Small intestine (tissue), 7 donors: ENCODE measurements at regions not wholly inside any gene's neighbourhood (a gene's known extent, or its start where the extent isn't known, plus 50 kb on each side); places are given as distances from the start of the nearest gene placed in this dataset.

Source experiments
- DNase-seq, 2 donors: peaks; one replicate each; pipeline versions ENCODE4 v3.0.0 to v3.0.0-alpha.2; 2013
- FAIRE-seq: peaks from 2 replicates; lab custom pipeline; 2012; peaks lifted over from hg19 to GRCh38; lab: Jason Lieb, UNC
- H3K27ac ChIP-seq, 3 donors: one replicate each; pipeline ENCODE4 v1.5.1; 2013; ENCODE audit warnings: low read length in 2 of 3, mild to moderate bottlenecking in 2 of 3, control low read depth in 1 of 3, inconsistent platforms in 1 of 3, low read depth in 1 of 3, moderate library complexity in 1 of 3
- H3K27me3 ChIP-seq, 3 donors: one replicate each; pipeline ENCODE4 v1.6.1; 2013; ENCODE audit warnings: low read length in 3 of 3, inconsistent platforms in 1 of 3; ENCODE audit not compliant: control insufficient read depth in 3 of 3, insufficient read depth in 3 of 3
- H3K36me3 ChIP-seq, 3 donors: one replicate each; pipeline ENCODE4 v1.6.1; 2013; ENCODE audit warnings: low read length in 3 of 3, inconsistent platforms in 1 of 3, low read depth in 1 of 3, mild to moderate bottlenecking in 1 of 3, moderate library complexity in 1 of 3; ENCODE audit not compliant: control insufficient read depth in 3 of 3, insufficient read depth in 2 of 3
- H3K4me1 ChIP-seq, 3 donors: one replicate each; pipeline ENCODE4 v1.6.1; 2013; ENCODE audit warnings: low read length in 2 of 3, inconsistent platforms in 1 of 3, low read depth in 1 of 3, mild to moderate bottlenecking in 1 of 3, moderate library complexity in 1 of 3; ENCODE audit not compliant: control insufficient read depth in 3 of 3, insufficient read depth in 2 of 3
- H3K4me3 ChIP-seq, 3 donors: one replicate each; pipeline ENCODE4 v1.5.1; 2013; ENCODE audit warnings: low read length in 3 of 3, control low read depth in 1 of 3, inconsistent platforms in 1 of 3, low read depth in 1 of 3, mild to moderate bottlenecking in 1 of 3, moderate library complexity in 1 of 3
- H3K9me3 ChIP-seq, 2 donors: one replicate each; pipeline ENCODE4 v1.6.1; 2013; ENCODE audit warnings: low read depth in 1 of 2, low read length in 1 of 2; ENCODE audit not compliant: control insufficient read depth in 2 of 2, insufficient read depth in 1 of 2
- WGBS, 3 donors: extraction: QIAGEN DNeasy Blood & Tissue Kit; methylation state at CpG; one replicate each; pipeline ENCODE4 v1.1.7; 2013; 5-methylcytosine and 5-hydroxymethylcytosine counted together
- donor health status: healthy with polysubstance abuse.
- donor health status: control.
- donor health status: control.
- donor health status: Bipolar disorder and iron deficiency.
- donor health status: healthy.

- FAIRE-seq, result no peak
- Histone ChIP-seq H3K4me3 (no peak overlapping the region), H3K27me3 (no peaks in the 10 kb centered on the region), H3K36me3 (no peaks in the 10 kb centered on the region), H3K27ac (no peak overlapping the region), H3K9me3 (no peaks in the 10 kb centered on the region), H3K4me1 (no peaks in the 10 kb centered on the region)
- DNase-seq, result no peak
Measured at GRCh38 chr11:110985547-110985946, 260.0 kb upstream of the POU2AF2 start.

DNA sequence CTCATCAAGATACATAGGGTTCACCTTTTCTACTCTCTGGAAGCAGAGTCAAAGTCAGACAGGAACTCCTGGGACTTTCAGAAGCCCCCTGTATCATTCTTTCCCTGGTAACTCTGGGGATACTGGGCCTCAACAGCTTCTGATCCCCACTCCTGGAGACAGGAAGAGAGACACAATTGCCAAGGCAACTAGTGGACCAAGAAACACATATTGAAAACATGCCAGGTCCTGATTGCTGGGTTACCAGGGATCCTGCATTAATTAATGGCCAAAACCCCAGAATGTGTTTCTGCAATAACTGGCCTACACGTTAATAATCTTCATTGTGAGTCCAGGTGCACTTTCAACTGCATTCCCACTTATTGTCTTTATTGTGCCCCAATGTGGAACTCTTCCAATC is 260.8 kb upstream of the POU2AF2 start:
- Histone ChIP-seq H3K9me3 (no peaks in the 10 kb centered on the region), H3K4me1 (no peaks in the 10 kb centered on the region), H3K27ac (no peak overlapping the region), H3K36me3 (no peaks in the 10 kb centered on the region), H3K4me3 (no peak overlapping the region), H3K27me3 (no peaks in the 10 kb centered on the region)
- 29 to 78% (median 30%) methylated on average over 1 of the region's 1 CpG for WGBS, 3 donors
- FAIRE-seq (no peak), DNase-seq (no peak)

DNA sequence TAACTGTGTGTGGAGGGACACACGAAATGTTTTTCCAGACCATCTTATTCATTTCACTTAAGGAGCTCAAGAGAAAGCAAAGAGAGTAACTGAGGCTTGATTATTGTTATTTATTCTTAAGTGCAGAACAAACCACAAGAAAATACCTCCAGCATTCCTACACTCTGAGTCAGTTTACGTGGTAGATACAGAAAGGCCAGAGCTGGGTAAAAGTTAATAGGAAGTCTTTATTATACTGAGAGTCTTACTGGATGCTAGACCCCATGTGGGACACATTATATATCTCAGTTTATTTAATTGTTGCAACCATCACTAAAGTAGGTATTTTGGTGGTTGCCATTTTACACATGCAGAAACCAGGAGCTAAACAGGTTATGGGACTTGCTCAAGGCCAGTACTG is 261.4 kb upstream of the POU2AF2 start:
- Histone ChIP-seq H3K4me1 (no peaks in the 10 kb centered on the region), H3K36me3 (no peaks in the 10 kb centered on the region), H3K27me3 (no peaks in the 10 kb centered on the region), H3K27ac (no peak overlapping the region), H3K4me3 (no peak overlapping the region), H3K9me3 (no peaks in the 10 kb centered on the region)
- no peak for DNase-seq
- 40 to 68% (median 41%) methylated on average over 2 of the region's 2 CpGs for WGBS, 3 donors
- FAIRE-seq, result no peak

DNA sequence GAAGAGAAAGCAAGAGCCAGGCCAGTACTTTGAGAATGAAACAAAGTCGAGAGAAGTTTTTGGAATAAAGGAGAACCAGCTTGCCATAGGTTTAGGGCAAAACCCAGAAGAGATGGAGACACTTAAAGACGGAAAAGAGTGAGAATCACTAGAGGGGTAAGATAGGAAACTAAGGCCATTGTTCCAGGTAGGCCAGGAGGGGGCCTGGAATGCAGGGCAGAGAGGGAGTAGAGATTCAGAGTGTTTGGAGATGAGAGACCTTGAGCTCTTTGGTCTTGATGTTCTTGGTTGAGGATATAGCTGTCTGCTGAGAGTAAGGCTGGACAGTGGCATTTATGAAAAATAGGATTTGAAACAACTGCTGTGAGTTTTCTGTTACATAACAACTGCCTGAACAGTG is 263.3 kb upstream of the POU2AF2 start:
- no peaks in the 10 kb centered on the region for H3K9me3 ChIP-seq
- H3K4me1 ChIP-seq, result no peaks in the 10 kb centered on the region
- no peak overlapping the region for H3K27ac ChIP-seq
- H3K36me3 ChIP-seq, result no peaks in the 10 kb centered on the region
- no peak overlapping the region for H3K4me3 ChIP-seq
- no peak for DNase-seq
- WGBS, 3 donors, result 69 to 83% (median 73%) methylated on average over 2 of the region's 2 CpGs
- H3K27me3 ChIP-seq, result no peaks in the 10 kb centered on the region
- no peak for FAIRE-seq

DNA sequence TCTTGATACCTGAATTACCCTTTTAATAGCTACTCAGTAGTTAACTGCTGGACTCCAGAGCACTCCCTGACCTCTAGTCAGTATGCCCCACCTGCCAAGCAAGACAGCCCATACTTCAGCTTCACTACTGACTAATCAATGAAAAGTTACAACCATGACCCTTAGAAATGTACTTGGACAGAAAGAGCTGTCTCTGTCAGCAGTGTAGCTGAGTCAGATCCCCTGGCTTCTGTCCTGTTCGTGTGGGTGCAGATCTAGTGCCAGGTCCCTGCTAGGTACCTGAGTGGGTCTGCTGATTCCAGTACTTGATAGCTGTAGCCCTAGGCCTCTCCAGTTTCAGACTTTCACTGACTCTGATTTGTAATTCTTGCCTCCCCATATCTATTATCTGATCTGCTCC is 265.8 kb upstream of the POU2AF2 start:
- no peak overlapping the region for H3K4me3 ChIP-seq
- no peaks in the 10 kb centered on the region for H3K27me3 ChIP-seq
- 63 to 75% (median 69%) methylated on average over 1 of the region's 1 CpG for WGBS, 3 donors
- H3K4me1 ChIP-seq, result no peaks in the 10 kb centered on the region
- no peaks in the 10 kb centered on the region for H3K36me3 ChIP-seq
- H3K27ac ChIP-seq, result no peak overlapping the region
- FAIRE-seq (no peak), DNase-seq (no peak)
- no peaks in the 10 kb centered on the region for H3K9me3 ChIP-seq

DNA sequence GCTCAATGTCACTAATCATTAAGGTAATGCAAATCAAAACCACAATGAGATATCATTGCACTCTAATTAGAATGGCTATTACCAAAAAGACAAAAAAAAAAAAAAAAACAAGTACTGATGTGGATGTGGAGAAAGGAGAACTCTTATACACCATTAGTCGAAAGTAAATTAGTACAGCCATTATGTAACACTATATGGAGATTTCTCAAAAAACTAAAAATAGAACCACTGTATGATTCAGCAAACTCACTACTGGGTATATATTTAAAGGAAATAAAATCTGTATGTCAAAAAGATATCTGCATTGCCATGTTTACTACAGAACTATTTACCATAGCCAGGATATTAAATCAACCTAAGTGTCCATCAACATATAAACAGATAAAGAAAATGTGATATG is 265.4 kb upstream of the ARHGAP20 start:
- WGBS, 3 donors, result 73 to 84% (median 77%) methylated on average over 1 of the region's 1 CpG

GRCh38 chr11:110974731-110975130 is 262.5 kb upstream of the ARHGAP20 start:
- H3K9me3 ChIP-seq, result no peaks in the 10 kb centered on the region
- no peak for DNase-seq
- FAIRE-seq, result no peak
- H3K4me3 ChIP-seq, result no peak overlapping the region
- peaks cover 0 to 3% (median 3%) of the 10 kb centered on the region in 3 donors for H3K27me3 ChIP-seq
- H3K27ac ChIP-seq, result no peak overlapping the region
- no peaks in the 10 kb centered on the region for H3K36me3 ChIP-seq
- WGBS, 3 donors, result 81 to 96% (median 94%) methylated on average over 2 of the region's 2 CpGs
- H3K4me1 ChIP-seq, result no peaks in the 10 kb centered on the region

More for the DNA sequence above, 265.4 kb upstream of the ARHGAP20 start:
- H3K9me3 ChIP-seq, result no peaks in the 10 kb centered on the region
- DNase-seq (no peak), FAIRE-seq (no peak)
- H3K27me3 ChIP-seq, result peaks cover 0 to 1% (median 0%) of the 10 kb centered on the region in 3 donors
- H3K4me1 ChIP-seq, result no peaks in the 10 kb centered on the region
- no peaks in the 10 kb centered on the region for H3K36me3 ChIP-seq
- no peak overlapping the region for H3K4me3 ChIP-seq
- no peak overlapping the region for H3K27ac ChIP-seq

- Histone ChIP-seq H3K36me3 (no peaks in the 10 kb centered on the region), H3K9me3 (no peaks in the 10 kb centered on the region), H3K27ac (no peak overlapping the region), H3K4me1 (no peaks in the 10 kb centered on the region), H3K27me3 (peaks cover 0 to 3% (median 3%) of the 10 kb centered on the region in 3 donors), H3K4me3 (no peak overlapping the region)
- WGBS, 3 donors, result 46 to 58% (median 50%) methylated on average over 2 of the region's 2 CpGs
- DNase-seq (no peak), FAIRE-seq (no peak)
Measured at GRCh38 chr11:110973401-110973980, 261.3 kb upstream of the ARHGAP20 start.

GRCh38 chr11:110972640-110973039 is 260.4 kb upstream of the ARHGAP20 start:
- Histone ChIP-seq H3K4me3 (no peak overlapping the region), H3K27me3 (peaks cover 0 to 3% (median 3%) of the 10 kb centered on the region in 3 donors), H3K4me1 (no peaks in the 10 kb centered on the region), H3K36me3 (no peaks in the 10 kb centered on the region), H3K9me3 (no peaks in the 10 kb centered on the region), H3K27ac (no peak overlapping the region)
- no peak for DNase-seq
- 65 to 71% (median 69%) methylated on average over 3 of the region's 3 CpGs for WGBS, 3 donors
- FAIRE-seq, result no peak
